ENCODE measurements at regions not wholly inside any gene's neighbourhood (a gene's known extent, or its start where the extent isn't known, plus 50 kb on each side); places are given as distances from the start of the nearest gene placed in this dataset.

- no peak for TF ChIP-seq ZNF281 (CRISPR knock-in tag; IDR thresholded peaks at IDR 0.05)
- no peak for TF ChIP-seq E2F5 (CRISPR knock-in tag; IDR thresholded peaks at IDR 0.05)
- no peak for TF ChIP-seq ZNF263 (CRISPR knock-in tag; IDR thresholded peaks at IDR 0.05; ENCODE audit: low read depth)
- TF ChIP-seq JAZF1 (CRISPR knock-in tag; IDR thresholded peaks at IDR 0.05) = no peak
- no peak for TF ChIP-seq PREB (CRISPR knock-in tag; IDR thresholded peaks at IDR 0.05; ENCODE audit: borderline replicate concordance)
- no peak for TF ChIP-seq GTF2I (CRISPR knock-in tag; conservative IDR thresholded peaks at IDR 0.05)
- no peak for TF ChIP-seq HMGA2 (CRISPR knock-in tag; IDR thresholded peaks at IDR 0.05)
- no peak for TF ChIP-seq RORB (CRISPR knock-in tag; IDR thresholded peaks at IDR 0.05)
- no peak for TF ChIP-seq ZSCAN18 (CRISPR knock-in tag; IDR thresholded peaks at IDR 0.05)
- no peak for TF ChIP-seq ARID4B (CRISPR knock-in tag; IDR thresholded peaks at IDR 0.05; ENCODE audit: borderline replicate concordance)
- TF ChIP-seq AR (CRISPR knock-in tag; IDR thresholded peaks at IDR 0.05) = no peak
Measured at GRCh38 chr4:126733301-126733700, 899.5 kb upstream of the INTU start (continued).

- CTCF ChIA-PET = no interaction called here
- Mint-ChIP-seq H3K36me3 (no peaks in the 10 kb centered on the region), H3K27me3 (ENCODE audit: low read depth) (no peaks in the 10 kb centered on the region), H3K4me3 (no peak overlapping the region), H3K27ac (no peak overlapping the region), H3K4me1 (no peaks in the 10 kb centered on the region), H3K9me3 (no peaks in the 10 kb centered on the region)
- POLR2A ChIA-PET = no interaction called here
- no peak for ATAC-seq
- no peak for DNase-seq (ENCODE audit: low spot score)
- TF ChIP-seq MXD4 (CRISPR knock-in tag; IDR thresholded peaks at IDR 0.05; ENCODE audit: borderline replicate concordance) (no peak), MYBL2 (CRISPR knock-in tag; IDR thresholded peaks at IDR 0.05) (no peak), USF2 (CRISPR knock-in tag; IDR thresholded peaks at IDR 0.05) (no peak), STAT6 (CRISPR knock-in tag; conservative IDR thresholded peaks at IDR 0.05; ENCODE audit: low read depth) (no peak)
Measured at GRCh38 chr4:126734465-126734864, 898.3 kb upstream of the INTU start.
